ENCODE measurements at regions not wholly inside any gene's neighbourhood (a gene's known extent, or its start where the extent isn't known, plus 50 kb on each side); places are given as distances from the start of the nearest gene placed in this dataset.
"Not testable (repeated sequence)": the region's sequence is repeated elsewhere in the genome, so short reads cannot be mapped to it uniquely, and the experiment has no call there.

GRCh38 chr15:62850791-62851291 is 191.7 kb upstream of the TPM1 start:
- no peak overlapping the region for H3K4me3 ChIP-seq (ENCODE audit: low read length)
- TF ChIP-seq ZNF274 (IDR thresholded peaks at IDR 0.05; ENCODE audit: low read depth, low read length) = no peak

GRCh38 chr15:62853114-62853840 is 189.3 kb upstream of the TPM1 start:
- TF ChIP-seq ZNF274 (IDR thresholded peaks at IDR 0.05; ENCODE audit: low read depth, low read length) = no peak
- no peak overlapping the region for H3K4me3 ChIP-seq (ENCODE audit: low read length)

- H3K4me3 ChIP-seq (ENCODE audit: low read length) = no peak overlapping the region
- TF ChIP-seq ZNF274 (IDR thresholded peaks at IDR 0.05; ENCODE audit: low read depth, low read length) = no peak
These were observed 188.7 kb upstream of the TPM1 start for GRCh38 chr15:62853841-62854225.

- no peak for TF ChIP-seq ZNF274 (IDR thresholded peaks at IDR 0.05; ENCODE audit: low read depth, low read length)
- H3K4me3 ChIP-seq (ENCODE audit: low read length) = no peak overlapping the region
These were observed 188.0 kb upstream of the TPM1 start for GRCh38 chr15:62854420-62855084.

- no peak overlapping the region for H3K4me3 ChIP-seq (ENCODE audit: low read length)
- no peak for TF ChIP-seq ZNF274 (IDR thresholded peaks at IDR 0.05; ENCODE audit: low read depth, low read length)
These were observed 187.5 kb upstream of the TPM1 start for GRCh38 chr15:62855085-62855476.

- H3K4me3 ChIP-seq (ENCODE audit: low read length) = no peak overlapping the region
- TF ChIP-seq ZNF274 (IDR thresholded peaks at IDR 0.05; ENCODE audit: low read depth, low read length) = no peak
These were observed 185.9 kb upstream of the TPM1 start for GRCh38 chr15:62856466-62857246.

GRCh38 chr15:62857411-62857853 is 185.1 kb upstream of the TPM1 start:
- no peak overlapping the region for H3K4me3 ChIP-seq (ENCODE audit: low read length)
- no peak for TF ChIP-seq ZNF274 (IDR thresholded peaks at IDR 0.05; ENCODE audit: low read depth, low read length)

- H3K4me3 ChIP-seq (ENCODE audit: low read length) = no peak overlapping the region
- no peak for TF ChIP-seq ZNF274 (IDR thresholded peaks at IDR 0.05; ENCODE audit: low read depth, low read length)
These were observed 184.2 kb upstream of the TPM1 start for GRCh38 chr15:62858343-62858742.

GRCh38 chr15:62862717-62863116 is 179.8 kb upstream of the TPM1 start:
- TF ChIP-seq ZNF274 (IDR thresholded peaks at IDR 0.05; ENCODE audit: low read depth, low read length) = no peak
- no peak overlapping the region for H3K4me3 ChIP-seq (ENCODE audit: low read length)

- TF ChIP-seq ZNF274 (IDR thresholded peaks at IDR 0.05; ENCODE audit: low read depth, low read length) = no peak
- H3K4me3 ChIP-seq (ENCODE audit: low read length) = no peak overlapping the region
These were observed 176.2 kb upstream of the TPM1 start for GRCh38 chr15:62866366-62866765.

GRCh38 chr15:62867844-62868243 is 174.7 kb upstream of the TPM1 start:
- no peak overlapping the region for H3K4me3 ChIP-seq (ENCODE audit: low read length)
- TF ChIP-seq ZNF274 (IDR thresholded peaks at IDR 0.05; ENCODE audit: low read depth, low read length) = no peak

- TF ChIP-seq ZNF274 (IDR thresholded peaks at IDR 0.05; ENCODE audit: low read depth, low read length) = no peak
These were observed 174.0 kb upstream of the TPM1 start for GRCh38 chr15:62868507-62868906.

GRCh38 chr15:62869116-62869515 is 173.4 kb upstream of the TPM1 start:
- no peak for TF ChIP-seq ZNF274 (IDR thresholded peaks at IDR 0.05; ENCODE audit: low read depth, low read length)
- H3K4me3 ChIP-seq (ENCODE audit: low read length) = no peak overlapping the region

More at GRCh38 chr15:62868507-62868906, 174.0 kb upstream of the TPM1 start:
- H3K4me3 ChIP-seq (ENCODE audit: low read length) = no peak overlapping the region

- TF ChIP-seq ZNF274 (IDR thresholded peaks at IDR 0.05; ENCODE audit: low read depth, low read length) = no peak
- no peak overlapping the region for H3K4me3 ChIP-seq (ENCODE audit: low read length)
These were observed 172.3 kb upstream of the TPM1 start for GRCh38 chr15:62870216-62870615.

- H3K4me3 ChIP-seq (ENCODE audit: low read length) = not testable (repeated sequence)
These were observed 171.8 kb upstream of the TPM1 start for GRCh38 chr15:62870701-62871100.
